H1 (cell line): ENCODE measurements at regions not wholly inside any gene's neighbourhood (a gene's known extent, or its start where the extent isn't known, plus 50 kb on each side); places are given as distances from the start of the nearest gene placed in this dataset.

Experiments
- ATF3 ChIP-seq: IDR thresholded peaks from 2 replicates; pipeline ENCODE4 v1.6.1; 2011; ENCODE audit warnings: low read depth, mild to moderate bottlenecking, low read length; ENCODE audit not compliant: insufficient read depth
- BACH1 ChIP-seq: IDR thresholded peaks from 2 replicates; pipeline ENCODE4 v1.6.1; 2012; ENCODE audit warnings: low read length, improper control_type of control experiment
- SRF ChIP-seq: IDR thresholded peaks from 2 replicates; pipeline ENCODE4 v1.6.1; 2011; ENCODE audit warnings: mild to moderate bottlenecking, low read depth, low read length, moderate library complexity
- TF ChIP-seq, protein P1 (sequence below), 3 experiments: IDR thresholded peaks; 1 replicate in 2 of 3; 2 replicates in 1 of 3; pipeline versions ENCODE4 v1.5.1 to v1.6.1; 2011; ENCODE audit warnings: low read length in 3 of 3, mild to moderate bottlenecking in 3 of 3, inconsistent platforms in 2 of 3, low read depth in 1 of 3, moderate library complexity in 1 of 3; ENCODE audit not compliant: insufficient read depth in 1 of 3; ENCODE audit errors: control extremely low read depth in 1 of 3

GRCh38 chr10:121158988-121159579 is 307.9 kb downstream of the WDR11 start:
- TF ChIP-seq ATF3 (no peak), BACH1 (no peak), SRF (no peak)
- TF ChIP-seq, protein P1, sequence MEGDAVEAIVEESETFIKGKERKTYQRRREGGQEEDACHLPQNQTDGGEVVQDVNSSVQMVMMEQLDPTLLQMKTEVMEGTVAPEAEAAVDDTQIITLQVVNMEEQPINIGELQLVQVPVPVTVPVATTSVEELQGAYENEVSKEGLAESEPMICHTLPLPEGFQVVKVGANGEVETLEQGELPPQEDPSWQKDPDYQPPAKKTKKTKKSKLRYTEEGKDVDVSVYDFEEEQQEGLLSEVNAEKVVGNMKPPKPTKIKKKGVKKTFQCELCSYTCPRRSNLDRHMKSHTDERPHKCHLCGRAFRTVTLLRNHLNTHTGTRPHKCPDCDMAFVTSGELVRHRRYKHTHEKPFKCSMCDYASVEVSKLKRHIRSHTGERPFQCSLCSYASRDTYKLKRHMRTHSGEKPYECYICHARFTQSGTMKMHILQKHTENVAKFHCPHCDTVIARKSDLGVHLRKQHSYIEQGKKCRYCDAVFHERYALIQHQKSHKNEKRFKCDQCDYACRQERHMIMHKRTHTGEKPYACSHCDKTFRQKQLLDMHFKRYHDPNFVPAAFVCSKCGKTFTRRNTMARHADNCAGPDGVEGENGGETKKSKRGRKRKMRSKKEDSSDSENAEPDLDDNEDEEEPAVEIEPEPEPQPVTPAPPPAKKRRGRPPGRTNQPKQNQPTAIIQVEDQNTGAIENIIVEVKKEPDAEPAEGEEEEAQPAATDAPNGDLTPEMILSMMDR (IDR thresholded peaks at IDR 0.05; ENCODE audit: control extremely low read depth in 1 of 3, insufficient read depth in 1 of 3, low read depth in 1 of 3, low read length in 3 of 3), result no peak
